ENCODE measurements at regions not wholly inside any gene's neighbourhood (a gene's known extent, or its start where the extent isn't known, plus 50 kb on each side); places are given as distances from the start of the nearest gene placed in this dataset.

- no peak overlapping the region for H3K4me3 ChIP-seq
- H3K36me3 ChIP-seq: no peaks in the 10 kb centered on the region
- no peak for TF ChIP-seq CTCF (IDR thresholded peaks at IDR 0.05)
- H3K9me3 ChIP-seq: no peaks in the 10 kb centered on the region
- no peak overlapping the region for H3K27ac ChIP-seq
- no peaks in the 10 kb centered on the region for H3K27me3 ChIP-seq
- peaks cover 2% of the 10 kb centered on the region for H3K4me1 ChIP-seq (ENCODE audit: insufficient read depth)
- intact Hi-C loops (cut with DNase I): no loop called here
- DNase-seq: peak in 3 of 5 donors; percentile 31 to 63 (median 46)
- WGBS, 3 donors: 38 to 56% (median 40%) methylated on average over 2 of the region's 2 CpGs
Measured at GRCh38 chr5:34511915-34512314, 144.2 kb upstream of the RAI14 start.

GRCh38 chr5:34516166-34516565 is 140.0 kb upstream of the RAI14 start:
- DNase-seq: no peak
- intact Hi-C loops (cut with DNase I): no loop called here
- no peaks in the 10 kb centered on the region for H3K36me3 ChIP-seq
- H3K27ac ChIP-seq: no peak overlapping the region
- H3K4me3 ChIP-seq: no peak overlapping the region
- H3K4me1 ChIP-seq (ENCODE audit: insufficient read depth): peaks cover 2% of the 10 kb centered on the region
- 94 to 100% (median 94%) methylated on average over 1 of the region's 1 CpG for WGBS, 3 donors
- no peak for TF ChIP-seq CTCF (IDR thresholded peaks at IDR 0.05)
- TF ChIP-seq POLR2A (IDR thresholded peaks at IDR 0.05): no peak
- TF ChIP-seq EP300 (IDR thresholded peaks at IDR 0.05): no peak
- no peaks in the 10 kb centered on the region for H3K27me3 ChIP-seq
- H3K9me3 ChIP-seq: no peaks in the 10 kb centered on the region

- no peak for DNase-seq
- Histone ChIP-seq H3K4me1 (ENCODE audit: insufficient read depth) (peaks cover 2% of the 10 kb centered on the region), H3K27ac (no peak overlapping the region), H3K9me3 (no peaks in the 10 kb centered on the region), H3K36me3 (no peaks in the 10 kb centered on the region), H3K27me3 (no peaks in the 10 kb centered on the region), H3K4me3 (no peak overlapping the region)
- TF ChIP-seq POLR2A (IDR thresholded peaks at IDR 0.05): no peak
- TF ChIP-seq CTCF (IDR thresholded peaks at IDR 0.05): no peak
- TF ChIP-seq EP300 (IDR thresholded peaks at IDR 0.05): no peak
- intact Hi-C loops (cut with DNase I): no loop called here
- 88 to 92% (median 91%) methylated on average over 6 of the region's 6 CpGs for WGBS, 3 donors
Measured at GRCh38 chr5:34516686-34517085, 139.4 kb upstream of the RAI14 start.

- Histone ChIP-seq H3K4me1 (ENCODE audit: insufficient read depth) (peaks cover under 1% of the 10 kb centered on the region), H3K4me3 (no peak overlapping the region), H3K36me3 (no peaks in the 10 kb centered on the region), H3K9me3 (no peaks in the 10 kb centered on the region), H3K27ac (no peak overlapping the region), H3K27me3 (no peaks in the 10 kb centered on the region)
- no peak for TF ChIP-seq CTCF (IDR thresholded peaks at IDR 0.05)
- TF ChIP-seq POLR2A (IDR thresholded peaks at IDR 0.05): no peak
- TF ChIP-seq EP300 (IDR thresholded peaks at IDR 0.05): no peak
- no peak for DNase-seq
- WGBS, 3 donors: 60 to 67% (median 66%) methylated on average over 2 of the region's 2 CpGs
- intact Hi-C loops (cut with DNase I): no loop called here
Measured at GRCh38 chr5:34517249-34517648, 138.9 kb upstream of the RAI14 start.

Measured in ovary (tissue), 7 donors.